ENCODE measurements at regions not wholly inside any gene's neighbourhood (a gene's known extent, or its start where the extent isn't known, plus 50 kb on each side); places are given as distances from the start of the nearest gene placed in this dataset.

- TF ChIP-seq CTCF (IDR thresholded peaks at IDR 0.05) (no peak), POLR2A (IDR thresholded peaks at IDR 0.05) (no peak)
These were observed 67.3 kb upstream of the TACR3 start for GRCh38 chr4:103787057-103787456.
